T-cell (primary cell): ENCODE measurements at regions not wholly inside any gene's neighbourhood (a gene's known extent, or its start where the extent isn't known, plus 50 kb on each side); places are given as distances from the start of the nearest gene placed in this dataset.

Experiments
- ATAC-seq, 4 experiments: fragments of 200-7000 bp in 3 of 4; fragments of 150-1000 bp in 1 of 4; cut with Tn5 transposase; replicated peaks in 1 of 4; 1 replicate in 3 of 4; 2 replicates in 1 of 4; pipeline ENCODE4 v1.10.0; 2021; ENCODE audit warnings: moderate library complexity in 3 of 4, mild to moderate bottlenecking in 2 of 4, moderate number of reproducible peaks in 1 of 4
- CTCF ChIA-PET, 2 donors: fragments of 300-600 bp; sonication (Branson Sonifier 250); formaldehyde crosslinking; loops; one replicate each; lab custom pipeline; 2022; ENCODE audit warnings: antibody characterized with exemption in 2 of 2; lab: Charles Lee
- POLR2A ChIA-PET, 2 donors: fragments of 300-600 bp; sonication (Branson Sonifier 250); formaldehyde crosslinking; loops; one replicate each; lab custom pipeline; 2022; ENCODE audit warnings: antibody characterized with exemption in 2 of 2; lab: Charles Lee
- DNase-seq, 35 experiments: peaks; one replicate each; pipeline versions ENCODE4 v3.0.0 to v3.0.0-alpha.2; 2013 to 2023
- H3K27ac ChIP-seq: one replicate; pipeline ENCODE4 v1.5.1; 2013; ENCODE audit warnings: low read length
- H3K27me3 ChIP-seq, 2 experiments: replicated peaks in 1 of 2; 1 replicate in 1 of 2; 2 replicates in 1 of 2; pipeline versions ENCODE4 v1.6.1 to v1.7.0; 2013; ENCODE audit warnings: low read length in 1 of 2, mixed read lengths in 1 of 2; ENCODE audit not compliant: control insufficient read depth in 2 of 2, insufficient read depth in 2 of 2; ENCODE audit errors: extremely low read depth in 1 of 2
- H3K36me3 ChIP-seq, 2 donors: 1 replicate in 1 of 2; 2 replicates in 1 of 2; pipeline versions ENCODE4 v1.6.1 to v1.7.0; 2013; ENCODE audit warnings: low read length in 1 of 2; ENCODE audit not compliant: control insufficient read depth in 2 of 2, insufficient read depth in 1 of 2; ENCODE audit errors: extremely low read depth in 1 of 2
- H3K4me1 ChIP-seq, 2 experiments: 1 replicate in 1 of 2; 2 replicates in 1 of 2; pipeline versions ENCODE4 v1.6.1 to v1.7.0; 2013; ENCODE audit warnings: low read length in 2 of 2, mixed read lengths in 1 of 2; ENCODE audit not compliant: insufficient read depth in 2 of 2, control insufficient read depth in 1 of 2; ENCODE audit errors: extremely low read depth in 1 of 2
- H3K4me3 ChIP-seq, 2 donors: 1 replicate in 1 of 2; 2 replicates in 1 of 2; pipeline versions ENCODE4 v1.5.1 to v1.7.0; 2013; ENCODE audit warnings: mild to moderate bottlenecking in 2 of 2, low read length in 1 of 2, moderate library complexity in 1 of 2; ENCODE audit not compliant: control insufficient read depth in 1 of 2; ENCODE audit errors: extremely low read depth in 1 of 2
- H3K9me3 ChIP-seq: 2 replicates; pipeline ENCODE4 v1.7.0; 2013
- H3K27ac Mint-ChIP-seq, 2 donors: one replicate each; pipeline ENCODE4 v1.8.0; 2020 to 2021; ENCODE audit warnings: mild to moderate bottlenecking in 2 of 2, mixed read lengths in 2 of 2
- H3K27me3 Mint-ChIP-seq, 2 donors: one replicate each; pipeline ENCODE4 v1.8.0; 2021 to 2022; ENCODE audit warnings: mixed read lengths in 2 of 2
- H3K36me3 Mint-ChIP-seq: one replicate; pipeline ENCODE4 v1.8.0; 2021; ENCODE audit warnings: mixed read lengths
- H3K4me1 Mint-ChIP-seq, 3 donors: one replicate each; pipeline ENCODE4 v1.8.0; 2020 to 2022; ENCODE audit warnings: mixed read lengths in 3 of 3, mild to moderate bottlenecking in 1 of 3
- H3K4me3 Mint-ChIP-seq, 3 donors: one replicate each; pipeline ENCODE4 v1.8.0; 2020 to 2022; ENCODE audit warnings: mild to moderate bottlenecking in 3 of 3, mixed read lengths in 3 of 3, moderate library complexity in 3 of 3
- H3K9me3 Mint-ChIP-seq, 3 donors: one replicate each; pipeline ENCODE4 v1.8.0; 2020 to 2022; ENCODE audit warnings: mixed read lengths in 3 of 3
- WGBS: methylation state at CpG from one replicate; pipeline ENCODE4 v1.1.5; 2013; ENCODE audit warnings: missing lambda C conversion rate; ENCODE audit not compliant: insufficient coverage; 5-methylcytosine and 5-hydroxymethylcytosine counted together

DNA sequence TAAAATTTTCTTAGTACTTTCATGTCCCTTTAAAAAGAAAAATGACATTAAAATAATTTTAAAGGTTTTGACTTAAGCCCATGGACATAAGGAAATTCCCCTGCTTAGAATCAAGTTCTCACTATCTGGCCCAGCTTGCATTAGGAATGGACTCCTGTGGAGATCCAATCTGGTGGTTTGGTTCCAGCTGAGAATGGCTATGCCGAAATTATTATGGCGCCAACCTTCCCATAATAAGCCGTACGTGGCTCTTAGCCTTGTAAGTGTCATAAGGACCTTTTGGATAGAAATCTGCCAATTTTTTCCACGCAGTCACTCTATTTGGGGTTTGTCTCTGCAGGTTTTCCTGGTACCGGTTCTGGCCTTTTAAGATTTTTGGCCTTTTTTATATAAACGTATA lies 262.1 kb upstream of the MAF start:
- Histone ChIP-seq H3K4me1 (peaks cover 0 to 13% of the 10 kb centered on the region in 2 experiments), H3K36me3 (no peaks in the 10 kb centered on the region), H3K27me3 (peaks cover 0 to 6% of the 10 kb centered on the region in 2 experiments), H3K9me3 (no peaks in the 10 kb centered on the region), H3K27ac (no peak overlapping the region), H3K4me3 (no peak overlapping the region)
- POLR2A ChIA-PET = no interaction called here
- H3K27ac Mint-ChIP-seq = no peak overlapping the region
- H3K36me3 Mint-ChIP-seq = no peaks in the 10 kb centered on the region
- CTCF ChIA-PET = no interaction called here
- DNase-seq (no peak), ATAC-seq (no peak)
- H3K4me1 Mint-ChIP-seq = no peaks in the 10 kb centered on the region
- 93% methylated on average over 5 of the region's 7 CpGs for WGBS
- no peak overlapping the region for H3K4me3 Mint-ChIP-seq
- H3K9me3 Mint-ChIP-seq = peaks cover 0 to 2% (median 2%) of the 10 kb centered on the region in 3 donors
- peaks cover 14% of the 10 kb centered on the region in 2 donors for H3K27me3 Mint-ChIP-seq

DNA sequence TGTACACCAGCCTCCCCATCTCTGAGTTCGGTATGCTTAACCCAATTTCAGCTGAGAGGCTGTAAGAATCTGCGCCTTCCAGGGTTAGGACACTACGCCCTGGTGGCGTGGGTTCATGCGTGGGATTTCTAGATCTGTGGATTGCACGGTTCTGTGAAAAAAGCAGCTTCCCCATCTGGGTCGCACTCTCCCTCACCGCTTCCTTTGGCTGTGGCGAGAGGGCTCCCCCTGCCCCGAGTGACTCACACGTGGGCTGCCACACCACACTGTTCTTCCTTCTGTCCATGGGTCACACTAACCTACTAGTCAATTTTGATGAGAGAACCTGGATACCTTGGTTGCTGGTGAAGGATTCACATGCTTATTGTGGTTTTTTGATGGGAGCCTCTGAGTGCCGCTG lies 256.0 kb upstream of the MAF start:
- no peaks in the 10 kb centered on the region for H3K36me3 ChIP-seq
- POLR2A ChIA-PET = no interaction called here

DNA sequence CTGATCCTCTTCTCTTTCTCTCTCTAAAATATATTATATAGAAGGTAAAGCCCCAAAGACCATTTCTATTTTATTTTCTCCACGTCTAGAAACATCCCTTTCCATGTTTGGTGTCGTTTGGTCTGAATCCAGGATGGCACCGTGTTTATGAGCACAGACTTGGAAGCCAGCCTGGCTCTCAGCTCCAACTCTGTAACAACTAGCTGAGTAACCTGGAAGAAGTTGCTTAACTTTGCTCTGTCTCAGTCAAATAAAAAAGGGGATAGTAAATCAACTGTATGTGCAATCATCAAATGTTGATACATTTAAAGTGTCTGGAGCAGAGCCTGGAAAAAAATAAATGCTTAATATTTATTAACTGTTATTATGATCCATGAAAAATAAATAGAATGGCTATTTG lies 249.8 kb upstream of the MAF start:
- Mint-ChIP-seq H3K36me3 (no peaks in the 10 kb centered on the region), H3K4me3 (no peak overlapping the region), H3K27ac (no peak overlapping the region), H3K9me3 (peaks cover 7 to 21% (median 10%) of the 10 kb centered on the region in 3 donors), H3K27me3 (peaks cover 0 to 3% of the 10 kb centered on the region in 2 donors), H3K4me1 (peaks cover 0 to 5% (median 3%) of the 10 kb centered on the region in 3 donors)
- no peak overlapping the region for H3K4me3 ChIP-seq
- CTCF ChIA-PET = no interaction called here
- no peak overlapping the region for H3K27ac ChIP-seq
- no peaks in the 10 kb centered on the region for H3K9me3 ChIP-seq
- POLR2A ChIA-PET = interaction anchor here in 1 of 2 donors (0.7 kb wide), 1 partner anchor 186 kb away, joined by 3 read pairs; no protein-coding TSS in a partner anchor
- H3K4me1 ChIP-seq = no peaks in the 10 kb centered on the region
- no peaks in the 10 kb centered on the region for H3K36me3 ChIP-seq
- DNase-seq (no peak), ATAC-seq (no peak)
- WGBS = no CpG with 5 or more reads among the region's 3 CpGs
- no peaks in the 10 kb centered on the region for H3K27me3 ChIP-seq

More for the DNA sequence above, 256.0 kb upstream of the MAF start:
- no peak overlapping the region for H3K27ac Mint-ChIP-seq
- H3K27ac ChIP-seq = no peak overlapping the region
- WGBS = 80% methylated on average over 10 of the region's 12 CpGs
- H3K4me1 Mint-ChIP-seq = no peaks in the 10 kb centered on the region
- peaks cover 0 to 6% of the 10 kb centered on the region in 2 experiments for H3K27me3 ChIP-seq
- no peak overlapping the region for H3K4me3 Mint-ChIP-seq
- no peak overlapping the region for H3K4me3 ChIP-seq
- CTCF ChIA-PET = no interaction called here
- H3K9me3 ChIP-seq = no peaks in the 10 kb centered on the region
- H3K4me1 ChIP-seq = no peaks in the 10 kb centered on the region
- DNase-seq (peak in 2 of 35 experiments; percentile 2 to 3), ATAC-seq (no peak)
- peaks cover 18 to 19% of the 10 kb centered on the region in 2 donors for H3K27me3 Mint-ChIP-seq
- H3K36me3 Mint-ChIP-seq = no peaks in the 10 kb centered on the region
- H3K9me3 Mint-ChIP-seq = peaks cover 12 to 34% (median 20%) of the 10 kb centered on the region in 3 donors

DNA sequence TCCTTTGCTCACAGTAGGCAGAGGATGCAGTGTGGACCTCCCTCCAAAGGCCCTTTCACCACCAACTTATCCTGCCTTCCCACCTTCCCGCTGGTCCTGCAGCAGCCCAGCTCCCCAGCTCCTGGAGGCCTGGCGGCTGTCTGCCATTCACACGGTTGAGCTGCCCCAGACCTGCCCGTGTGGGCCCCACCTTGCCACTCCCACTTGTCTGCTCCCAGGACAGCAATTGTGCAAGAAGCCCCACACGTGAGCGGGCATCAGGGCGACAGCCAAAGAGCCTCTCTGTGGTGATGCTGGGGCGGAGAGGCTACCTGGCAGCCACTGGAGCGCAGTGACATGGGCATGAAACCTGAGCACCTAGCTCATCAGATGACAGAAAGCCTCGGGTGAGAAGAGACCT lies 248.6 kb upstream of the MAF start:
- Histone ChIP-seq H3K4me1 (no peaks in the 10 kb centered on the region), H3K27ac (no peak overlapping the region), H3K9me3 (no peaks in the 10 kb centered on the region), H3K4me3 (no peak overlapping the region), H3K27me3 (no peaks in the 10 kb centered on the region), H3K36me3 (no peaks in the 10 kb centered on the region)
- Mint-ChIP-seq H3K27ac (no peak overlapping the region), H3K4me3 (no peak overlapping the region), H3K27me3 (no peaks in the 10 kb centered on the region), H3K4me1 (peaks cover 0 to 13% (median 6%) of the 10 kb centered on the region in 3 donors), H3K9me3 (peaks cover 0 to 10% (median 0%) of the 10 kb centered on the region in 3 donors), H3K36me3 (no peaks in the 10 kb centered on the region)
- ATAC-seq = no peak
- ChIA-PET POLR2A (no interaction called here), CTCF (no interaction called here)
- no peak for DNase-seq
- WGBS = 79% methylated on average over 10 of the region's 10 CpGs

DNA sequence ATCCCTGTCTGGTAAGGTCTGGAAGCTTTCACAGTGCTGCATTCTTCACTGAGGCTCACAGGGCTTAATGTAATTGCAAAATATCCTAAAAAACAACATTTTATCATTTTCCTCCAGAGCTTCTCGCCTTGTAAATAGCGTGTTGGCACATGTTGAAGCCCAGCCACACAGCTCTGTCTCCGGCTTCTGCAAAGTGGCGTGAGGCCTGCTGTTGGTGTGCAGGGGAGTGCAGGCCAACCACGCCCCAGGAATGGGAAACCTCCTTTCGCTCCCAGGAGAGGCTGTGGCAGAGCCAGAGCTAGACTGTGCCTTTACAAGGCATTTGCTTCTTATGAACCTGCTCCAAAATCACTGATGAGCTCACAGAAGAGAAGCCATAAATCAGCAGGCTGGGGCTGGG lies 248.2 kb upstream of the MAF start:
- no peak overlapping the region for H3K4me3 Mint-ChIP-seq
- ChIA-PET POLR2A (no interaction called here), CTCF (no interaction called here)
- ATAC-seq (no peak), DNase-seq (no peak)
- H3K4me1 Mint-ChIP-seq = peaks cover 0 to 13% (median 6%) of the 10 kb centered on the region in 3 donors
- no peaks in the 10 kb centered on the region for H3K27me3 Mint-ChIP-seq
- Histone ChIP-seq H3K4me3 (no peak overlapping the region), H3K9me3 (no peaks in the 10 kb centered on the region), H3K27ac (no peak overlapping the region), H3K27me3 (no peaks in the 10 kb centered on the region), H3K4me1 (no peaks in the 10 kb centered on the region), H3K36me3 (no peaks in the 10 kb centered on the region)
- WGBS = 91% methylated on average over 6 of the region's 6 CpGs
- peaks cover 0 to 10% (median 0%) of the 10 kb centered on the region in 3 donors for H3K9me3 Mint-ChIP-seq
- no peak overlapping the region for H3K27ac Mint-ChIP-seq
- H3K36me3 Mint-ChIP-seq = no peaks in the 10 kb centered on the region

DNA sequence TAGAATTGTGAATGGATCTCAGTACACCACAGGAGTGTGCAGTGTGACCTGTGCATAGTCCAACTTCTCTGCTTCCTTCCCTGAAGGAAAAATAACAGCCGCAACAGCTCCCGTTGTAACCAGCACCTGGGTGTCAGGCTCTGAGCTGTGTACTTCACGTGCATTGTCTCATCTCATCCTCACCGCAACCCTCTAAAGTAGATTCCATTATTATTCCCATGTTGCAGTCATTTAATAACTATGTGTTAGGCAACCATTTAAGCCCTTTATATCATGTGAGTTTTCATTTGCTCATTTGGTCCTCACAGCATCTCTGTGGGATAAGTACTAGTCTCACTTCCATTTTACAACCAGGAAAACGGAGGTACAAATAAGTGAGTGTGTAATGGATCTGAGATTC lies 247.0 kb upstream of the MAF start:
- POLR2A ChIA-PET = interaction anchor here in 1 of 2 donors (0.7 kb wide), 1 partner anchor 292 kb away, joined by 3 read pairs; no protein-coding TSS in a partner anchor
- 100% methylated on average over 1 of the region's 5 CpGs for WGBS
- Histone ChIP-seq H3K4me3 (no peak overlapping the region), H3K36me3 (no peaks in the 10 kb centered on the region), H3K4me1 (no peaks in the 10 kb centered on the region), H3K27me3 (no peaks in the 10 kb centered on the region), H3K27ac (no peak overlapping the region), H3K9me3 (no peaks in the 10 kb centered on the region)
- no peaks in the 10 kb centered on the region for H3K9me3 Mint-ChIP-seq
- ATAC-seq (no peak), DNase-seq (no peak)
- no peaks in the 10 kb centered on the region for H3K27me3 Mint-ChIP-seq
- no peak overlapping the region for H3K27ac Mint-ChIP-seq
- CTCF ChIA-PET = no interaction called here
- peaks cover 0 to 13% (median 6%) of the 10 kb centered on the region in 3 donors for H3K4me1 Mint-ChIP-seq
- H3K36me3 Mint-ChIP-seq = no peaks in the 10 kb centered on the region
- no peak overlapping the region for H3K4me3 Mint-ChIP-seq

DNA sequence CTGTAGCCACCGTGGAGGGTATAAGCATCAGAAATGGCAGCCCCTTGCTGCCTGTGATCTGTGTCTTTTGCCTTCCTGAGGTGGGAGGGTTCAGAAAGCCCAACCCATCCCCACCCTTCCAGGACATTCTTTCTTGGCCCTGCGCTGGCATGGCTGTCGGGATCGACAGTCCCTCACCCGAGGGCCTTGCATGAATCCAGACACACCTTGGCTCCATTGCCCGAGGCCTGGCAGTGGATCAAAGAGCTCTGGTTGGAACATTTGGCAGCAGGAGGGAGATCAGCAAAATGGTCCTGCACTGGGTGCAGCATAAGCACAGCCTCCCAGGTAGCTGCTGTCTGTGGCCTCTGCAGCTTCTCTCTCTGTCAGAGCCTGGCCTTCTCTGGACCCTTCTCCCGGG lies 246.6 kb upstream of the MAF start:
- H3K4me1 Mint-ChIP-seq = peaks cover 0 to 13% (median 6%) of the 10 kb centered on the region in 3 donors
- POLR2A ChIA-PET = interaction anchor here in 1 of 2 donors (0.7 kb wide), 1 partner anchor 292 kb away, joined by 3 read pairs; no protein-coding TSS in a partner anchor

More for the DNA sequence above, 246.6 kb upstream of the MAF start:
- Histone ChIP-seq H3K36me3 (no peaks in the 10 kb centered on the region), H3K4me1 (no peaks in the 10 kb centered on the region), H3K27me3 (no peaks in the 10 kb centered on the region), H3K4me3 (no peak overlapping the region), H3K27ac (no peak overlapping the region), H3K9me3 (no peaks in the 10 kb centered on the region)
- H3K4me3 Mint-ChIP-seq = no peak overlapping the region
- no peaks in the 10 kb centered on the region for H3K36me3 Mint-ChIP-seq
- H3K9me3 Mint-ChIP-seq = no peaks in the 10 kb centered on the region
- no peak for ATAC-seq
- no peak overlapping the region for H3K27ac Mint-ChIP-seq
- whole genome bisulfite sequencing = 100% methylated on average over 5 of the region's 7 CpGs
- DNase-seq = no peak
- no peaks in the 10 kb centered on the region for H3K27me3 Mint-ChIP-seq
- CTCF ChIA-PET = no interaction called here
